SK-N-SH treated with all-trans-retinoic acid at 6 μM for 48 hours (cell line): ENCODE measurements at regions not wholly inside any gene's neighbourhood (a gene's known extent, or its start where the extent isn't known, plus 50 kb on each side); places are given as distances from the start of the nearest gene placed in this dataset.

Experiments
- ATAC-seq: fragments of 200-7000 bp; cut with Tn5 transposase; 3 replicates; pipeline ENCODE4 v1.9.1; 2020; ENCODE audit warnings: mild to moderate bottlenecking, moderate library complexity
- BACH2 ChIP-seq: fragments of 250-450 bp; sonication (Bioruptor Pico); IDR thresholded peaks from 2 replicates; pipeline ENCODE4 v1.9.0; 2021; ENCODE audit warnings: mild to moderate bottlenecking, borderline replicate concordance
- CSDC2 ChIP-seq: fragments of 250-450 bp; sonication (Bioruptor Pico); IDR thresholded peaks from 2 replicates; pipeline ENCODE4 v1.5.0; 2020; ENCODE audit warnings: mild to moderate bottlenecking, moderate library complexity
- ESRRG ChIP-seq: fragments of 250-450 bp; sonication (Bioruptor Pico); IDR thresholded peaks from 2 replicates; pipeline ENCODE4 v1.6.1; 2021; ENCODE audit warnings: mild to moderate bottlenecking
- GLIS3 ChIP-seq: fragments of 250-450 bp; sonication (Bioruptor Pico); IDR thresholded peaks from 2 replicates; pipeline ENCODE4 v1.5.0; 2020; ENCODE audit warnings: mild to moderate bottlenecking, moderate library complexity
- ISL1 ChIP-seq: fragments of 250-450 bp; sonication (Bioruptor Pico); IDR thresholded peaks from 2 replicates; pipeline ENCODE4 v2.1.2; 2022; ENCODE audit warnings: mild to moderate bottlenecking, moderate library complexity
- OSR1 ChIP-seq: fragments of 250-450 bp; sonication (Bioruptor Pico); IDR thresholded peaks from 2 replicates; pipeline ENCODE4 v1.8.0; 2022; ENCODE audit warnings: moderate library complexity, mild to moderate bottlenecking, inconsistent platforms
- PPARA ChIP-seq: fragments of 250-450 bp; sonication (Bioruptor Pico); IDR thresholded peaks from 2 replicates; pipeline ENCODE4 v1.5.0; 2020; ENCODE audit warnings: mild to moderate bottlenecking, borderline replicate concordance
- RARB ChIP-seq: fragments of 250-450 bp; sonication (Bioruptor Pico); IDR thresholded peaks from 2 replicates; pipeline ENCODE4 v1.8.0; 2021; ENCODE audit warnings: mild to moderate bottlenecking, moderate library complexity
- SNAI2 ChIP-seq: fragments of 250-450 bp; sonication (Bioruptor Pico); IDR thresholded peaks from 2 replicates; pipeline ENCODE4 v1.5.0; 2020; ENCODE audit warnings: mild to moderate bottlenecking, moderate library complexity
- TCF4 ChIP-seq: fragments of 250-450 bp; sonication (Bioruptor Pico); IDR thresholded peaks from 2 replicates; pipeline ENCODE4 v1.8.0; 2021; ENCODE audit warnings: mild to moderate bottlenecking, moderate library complexity, borderline replicate concordance
- TOX ChIP-seq: fragments of 250-450 bp; sonication (Bioruptor Pico); IDR thresholded peaks from 2 replicates; pipeline ENCODE4 v1.8.0; 2021; ENCODE audit warnings: mild to moderate bottlenecking, moderate library complexity, borderline replicate concordance
- ZFP3 ChIP-seq: fragments of 250-450 bp; sonication (Bioruptor Pico); IDR thresholded peaks from 2 replicates; pipeline ENCODE4 v1.5.0; 2020; ENCODE audit warnings: mild to moderate bottlenecking, moderate library complexity
- ZFP30 ChIP-seq: fragments of 450-650 bp; formaldehyde crosslinking; IDR thresholded peaks from 2 replicates; pipeline ENCODE4 v1.5.0; 2022; ENCODE audit warnings: mild to moderate bottlenecking, moderate library complexity
- ZNF565 ChIP-seq: fragments of 450-650 bp; formaldehyde crosslinking; conservative IDR thresholded peaks from 2 replicates; pipeline ENCODE4 v1.5.0; 2020; ENCODE audit warnings: low read depth, mild to moderate bottlenecking, moderate library complexity
- ZNF70 ChIP-seq: fragments of 450-650 bp; formaldehyde crosslinking; IDR thresholded peaks from 2 replicates; pipeline ENCODE4 v1.5.0; 2020; ENCODE audit warnings: mild to moderate bottlenecking, moderate library complexity
- ZNF8 ChIP-seq: fragments of 450-650 bp; formaldehyde crosslinking; IDR thresholded peaks from 2 replicates; pipeline ENCODE4 v1.5.0; 2020; ENCODE audit warnings: mild to moderate bottlenecking, moderate library complexity
- TF ChIP-seq, protein P1 (sequence below): fragments of 250-450 bp; sonication (Bioruptor Pico); IDR thresholded peaks from 2 replicates; pipeline ENCODE4 v1.8.0; 2020; ENCODE audit warnings: mild to moderate bottlenecking, moderate library complexity, borderline replicate concordance
- TF ChIP-seq, protein P2 (sequence below): fragments of 250-450 bp; sonication (Bioruptor Pico); IDR thresholded peaks from 2 replicates; pipeline ENCODE4 v1.8.0; 2021; ENCODE audit warnings: low read depth, mild to moderate bottlenecking, moderate library complexity, borderline replicate concordance
- TF ChIP-seq, protein P3 (sequence below): fragments of 250-450 bp; sonication (Bioruptor Pico); IDR thresholded peaks from 2 replicates; pipeline ENCODE4 v1.5.0; 2020; ENCODE audit warnings: mild to moderate bottlenecking, moderate library complexity
- TF ChIP-seq, protein P4 (sequence below): fragments of 250-450 bp; sonication (Bioruptor Pico); IDR thresholded peaks from 2 replicates; pipeline ENCODE4 v1.5.1; 2021; ENCODE audit warnings: mild to moderate bottlenecking, moderate library complexity
- TF ChIP-seq, protein P5 (sequence below): fragments of 250-450 bp; sonication (Bioruptor Pico); IDR thresholded peaks from 2 replicates; pipeline ENCODE4 v1.5.1; 2020; ENCODE audit warnings: low read depth, mild to moderate bottlenecking, moderate library complexity

DNA sequence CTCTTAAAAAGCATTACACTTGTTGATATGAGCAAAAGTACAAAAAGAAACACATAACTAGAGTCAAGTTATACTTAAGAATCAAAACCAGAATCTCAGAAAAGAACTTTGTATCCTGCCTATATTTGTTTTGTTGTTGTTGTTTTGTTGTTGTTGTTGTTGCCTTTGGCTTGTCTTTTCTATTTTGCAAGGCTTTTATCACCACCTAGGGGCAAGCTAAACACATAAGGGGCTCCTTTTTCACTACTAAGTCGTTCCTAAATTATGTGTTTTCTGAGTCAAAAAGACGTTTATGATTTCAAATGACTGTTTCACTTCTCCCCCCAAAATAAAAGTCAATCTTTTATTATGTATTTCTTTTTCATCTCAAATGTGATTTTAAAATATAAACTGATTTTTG lies 250.2 kb downstream of the RBM26 start:
- TF ChIP-seq SNAI2 (CRISPR knock-in tag) (no peak), ZFP30 (CRISPR knock-in tag) (no peak), ZNF70 (CRISPR knock-in tag) (no peak), TCF4 (CRISPR knock-in tag) (no peak), CSDC2 (CRISPR knock-in tag) (no peak), ESRRG (CRISPR knock-in tag) (no peak), ISL1 (CRISPR knock-in tag) (no peak), ZNF8 (CRISPR knock-in tag) (no peak), ZFP3 (no peak), BACH2 (CRISPR knock-in tag) (no peak), ZNF565 (CRISPR knock-in tag) (no peak), OSR1 (CRISPR knock-in tag) (no peak)
- TF ChIP-seq, protein P1, sequence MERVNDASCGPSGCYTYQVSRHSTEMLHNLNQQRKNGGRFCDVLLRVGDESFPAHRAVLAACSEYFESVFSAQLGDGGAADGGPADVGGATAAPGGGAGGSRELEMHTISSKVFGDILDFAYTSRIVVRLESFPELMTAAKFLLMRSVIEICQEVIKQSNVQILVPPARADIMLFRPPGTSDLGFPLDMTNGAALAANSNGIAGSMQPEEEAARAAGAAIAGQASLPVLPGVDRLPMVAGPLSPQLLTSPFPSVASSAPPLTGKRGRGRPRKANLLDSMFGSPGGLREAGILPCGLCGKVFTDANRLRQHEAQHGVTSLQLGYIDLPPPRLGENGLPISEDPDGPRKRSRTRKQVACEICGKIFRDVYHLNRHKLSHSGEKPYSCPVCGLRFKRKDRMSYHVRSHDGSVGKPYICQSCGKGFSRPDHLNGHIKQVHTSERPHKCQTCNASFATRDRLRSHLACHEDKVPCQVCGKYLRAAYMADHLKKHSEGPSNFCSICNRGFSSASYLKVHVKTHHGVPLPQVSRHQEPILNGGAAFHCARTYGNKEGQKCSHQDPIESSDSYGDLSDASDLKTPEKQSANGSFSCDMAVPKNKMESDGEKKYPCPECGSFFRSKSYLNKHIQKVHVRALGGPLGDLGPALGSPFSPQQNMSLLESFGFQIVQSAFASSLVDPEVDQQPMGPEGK (CRISPR knock-in tag): no peak
- TF ChIP-seq, protein P2, sequence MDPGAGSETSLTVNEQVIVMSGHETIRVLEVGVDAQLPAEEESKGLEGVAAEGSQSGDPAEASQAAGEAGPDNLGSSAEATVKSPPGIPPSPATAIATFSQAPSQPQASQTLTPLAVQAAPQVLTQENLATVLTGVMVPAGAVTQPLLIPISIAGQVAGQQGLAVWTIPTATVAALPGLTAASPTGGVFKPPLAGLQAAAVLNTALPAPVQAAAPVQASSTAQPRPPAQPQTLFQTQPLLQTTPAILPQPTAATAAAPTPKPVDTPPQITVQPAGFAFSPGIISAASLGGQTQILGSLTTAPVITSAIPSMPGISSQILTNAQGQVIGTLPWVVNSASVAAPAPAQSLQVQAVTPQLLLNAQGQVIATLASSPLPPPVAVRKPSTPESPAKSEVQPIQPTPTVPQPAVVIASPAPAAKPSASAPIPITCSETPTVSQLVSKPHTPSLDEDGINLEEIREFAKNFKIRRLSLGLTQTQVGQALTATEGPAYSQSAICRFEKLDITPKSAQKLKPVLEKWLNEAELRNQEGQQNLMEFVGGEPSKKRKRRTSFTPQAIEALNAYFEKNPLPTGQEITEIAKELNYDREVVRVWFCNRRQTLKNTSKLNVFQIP (CRISPR knock-in tag): no peak
- TF ChIP-seq, protein P3, sequence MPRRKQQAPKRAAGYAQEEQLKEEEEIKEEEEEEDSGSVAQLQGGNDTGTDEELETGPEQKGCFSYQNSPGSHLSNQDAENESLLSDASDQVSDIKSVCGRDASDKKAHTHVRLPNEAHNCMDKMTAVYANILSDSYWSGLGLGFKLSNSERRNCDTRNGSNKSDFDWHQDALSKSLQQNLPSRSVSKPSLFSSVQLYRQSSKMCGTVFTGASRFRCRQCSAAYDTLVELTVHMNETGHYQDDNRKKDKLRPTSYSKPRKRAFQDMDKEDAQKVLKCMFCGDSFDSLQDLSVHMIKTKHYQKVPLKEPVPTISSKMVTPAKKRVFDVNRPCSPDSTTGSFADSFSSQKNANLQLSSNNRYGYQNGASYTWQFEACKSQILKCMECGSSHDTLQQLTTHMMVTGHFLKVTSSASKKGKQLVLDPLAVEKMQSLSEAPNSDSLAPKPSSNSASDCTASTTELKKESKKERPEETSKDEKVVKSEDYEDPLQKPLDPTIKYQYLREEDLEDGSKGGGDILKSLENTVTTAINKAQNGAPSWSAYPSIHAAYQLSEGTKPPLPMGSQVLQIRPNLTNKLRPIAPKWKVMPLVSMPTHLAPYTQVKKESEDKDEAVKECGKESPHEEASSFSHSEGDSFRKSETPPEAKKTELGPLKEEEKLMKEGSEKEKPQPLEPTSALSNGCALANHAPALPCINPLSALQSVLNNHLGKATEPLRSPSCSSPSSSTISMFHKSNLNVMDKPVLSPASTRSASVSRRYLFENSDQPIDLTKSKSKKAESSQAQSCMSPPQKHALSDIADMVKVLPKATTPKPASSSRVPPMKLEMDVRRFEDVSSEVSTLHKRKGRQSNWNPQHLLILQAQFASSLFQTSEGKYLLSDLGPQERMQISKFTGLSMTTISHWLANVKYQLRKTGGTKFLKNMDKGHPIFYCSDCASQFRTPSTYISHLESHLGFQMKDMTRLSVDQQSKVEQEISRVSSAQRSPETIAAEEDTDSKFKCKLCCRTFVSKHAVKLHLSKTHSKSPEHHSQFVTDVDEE: no peak
- TF ChIP-seq, protein P4, sequence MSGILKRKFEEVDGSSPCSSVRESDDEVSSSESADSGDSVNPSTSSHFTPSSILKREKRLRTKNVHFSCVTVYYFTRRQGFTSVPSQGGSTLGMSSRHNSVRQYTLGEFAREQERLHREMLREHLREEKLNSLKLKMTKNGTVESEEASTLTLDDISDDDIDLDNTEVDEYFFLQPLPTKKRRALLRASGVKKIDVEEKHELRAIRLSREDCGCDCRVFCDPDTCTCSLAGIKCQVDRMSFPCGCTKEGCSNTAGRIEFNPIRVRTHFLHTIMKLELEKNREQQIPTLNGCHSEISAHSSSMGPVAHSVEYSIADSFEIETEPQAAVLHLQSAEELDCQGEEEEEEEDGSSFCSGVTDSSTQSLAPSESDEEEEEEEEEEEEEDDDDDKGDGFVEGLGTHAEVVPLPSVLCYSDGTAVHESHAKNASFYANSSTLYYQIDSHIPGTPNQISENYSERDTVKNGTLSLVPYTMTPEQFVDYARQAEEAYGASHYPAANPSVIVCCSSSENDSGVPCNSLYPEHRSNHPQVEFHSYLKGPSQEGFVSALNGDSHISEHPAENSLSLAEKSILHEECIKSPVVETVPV (CRISPR knock-in tag): no peak
- TF ChIP-seq, protein P5, sequence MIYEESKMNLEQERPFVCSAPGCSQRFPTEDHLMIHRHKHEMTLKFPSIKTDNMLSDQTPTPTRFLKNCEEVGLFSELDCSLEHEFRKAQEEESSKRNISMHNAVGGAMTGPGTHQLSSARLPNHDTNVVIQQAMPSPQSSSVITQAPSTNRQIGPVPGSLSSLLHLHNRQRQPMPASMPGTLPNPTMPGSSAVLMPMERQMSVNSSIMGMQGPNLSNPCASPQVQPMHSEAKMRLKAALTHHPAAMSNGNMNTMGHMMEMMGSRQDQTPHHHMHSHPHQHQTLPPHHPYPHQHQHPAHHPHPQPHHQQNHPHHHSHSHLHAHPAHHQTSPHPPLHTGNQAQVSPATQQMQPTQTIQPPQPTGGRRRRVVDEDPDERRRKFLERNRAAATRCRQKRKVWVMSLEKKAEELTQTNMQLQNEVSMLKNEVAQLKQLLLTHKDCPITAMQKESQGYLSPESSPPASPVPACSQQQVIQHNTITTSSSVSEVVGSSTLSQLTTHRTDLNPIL (CRISPR knock-in tag): no peak
- TF ChIP-seq, all 23 proteins: peak for 0
- no peak for ATAC-seq

DNA sequence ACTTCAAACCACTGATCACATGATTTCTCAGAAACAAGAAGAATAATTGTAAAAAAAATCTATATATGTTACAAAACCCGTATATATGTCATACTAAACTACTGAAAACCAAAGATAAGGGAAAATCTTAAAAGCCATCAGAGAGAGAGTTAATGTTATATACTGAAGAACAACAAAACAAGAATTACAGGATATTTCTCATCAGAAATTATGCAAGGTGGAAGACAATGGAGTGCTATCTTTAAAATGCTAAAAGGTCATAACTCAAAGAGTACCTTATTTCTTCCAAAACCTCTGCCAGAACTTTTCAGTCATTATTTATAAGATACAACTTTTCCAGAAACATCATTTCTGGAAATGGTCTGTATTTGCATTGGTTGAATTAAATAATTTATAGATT lies 256.8 kb downstream of the RBM26 start:
- no peak for TF ChIP-seq ISL1 (CRISPR knock-in tag)
- TF ChIP-seq ZNF565 (CRISPR knock-in tag): no peak
- TF ChIP-seq ZNF70 (CRISPR knock-in tag): no peak
- TF ChIP-seq OSR1 (CRISPR knock-in tag): no peak
- TF ChIP-seq TOX (CRISPR knock-in tag): no peak
- TF ChIP-seq, protein P2 (CRISPR knock-in tag): no peak
- TF ChIP-seq, protein P5 (CRISPR knock-in tag): no peak
- no peak for TF ChIP-seq ZFP3
- TF ChIP-seq GLIS3 (CRISPR knock-in tag): no peak
- no peak for TF ChIP-seq TCF4 (CRISPR knock-in tag)
- TF ChIP-seq PPARA (CRISPR knock-in tag): no peak
- TF ChIP-seq, protein P1 (CRISPR knock-in tag): no peak
- TF ChIP-seq BACH2 (CRISPR knock-in tag): no peak
- no peak for TF ChIP-seq ZNF8 (CRISPR knock-in tag)
- TF ChIP-seq, protein P3: no peak
- no peak for TF ChIP-seq RARB (CRISPR knock-in tag)
- no peak for TF ChIP-seq SNAI2 (CRISPR knock-in tag)
- TF ChIP-seq ZFP30 (CRISPR knock-in tag): no peak
- no peak for ATAC-seq
